SH-SY5Y (cell line): ENCODE measurements at regions not wholly inside any gene's neighbourhood (a gene's known extent, or its start where the extent isn't known, plus 50 kb on each side); places are given as distances from the start of the nearest gene placed in this dataset.

Experiments
- GATA2 ChIP-seq: IDR thresholded peaks from 2 replicates; pipeline ENCODE4 v1.6.1; 2011; ENCODE audit warnings: mild to moderate bottlenecking, low read depth, low read length
- GATA3 ChIP-seq: IDR thresholded peaks from 2 replicates; pipeline ENCODE4 v1.6.1; 2011; ENCODE audit warnings: low read depth, mild to moderate bottlenecking, low read length, moderate library complexity

DNA sequence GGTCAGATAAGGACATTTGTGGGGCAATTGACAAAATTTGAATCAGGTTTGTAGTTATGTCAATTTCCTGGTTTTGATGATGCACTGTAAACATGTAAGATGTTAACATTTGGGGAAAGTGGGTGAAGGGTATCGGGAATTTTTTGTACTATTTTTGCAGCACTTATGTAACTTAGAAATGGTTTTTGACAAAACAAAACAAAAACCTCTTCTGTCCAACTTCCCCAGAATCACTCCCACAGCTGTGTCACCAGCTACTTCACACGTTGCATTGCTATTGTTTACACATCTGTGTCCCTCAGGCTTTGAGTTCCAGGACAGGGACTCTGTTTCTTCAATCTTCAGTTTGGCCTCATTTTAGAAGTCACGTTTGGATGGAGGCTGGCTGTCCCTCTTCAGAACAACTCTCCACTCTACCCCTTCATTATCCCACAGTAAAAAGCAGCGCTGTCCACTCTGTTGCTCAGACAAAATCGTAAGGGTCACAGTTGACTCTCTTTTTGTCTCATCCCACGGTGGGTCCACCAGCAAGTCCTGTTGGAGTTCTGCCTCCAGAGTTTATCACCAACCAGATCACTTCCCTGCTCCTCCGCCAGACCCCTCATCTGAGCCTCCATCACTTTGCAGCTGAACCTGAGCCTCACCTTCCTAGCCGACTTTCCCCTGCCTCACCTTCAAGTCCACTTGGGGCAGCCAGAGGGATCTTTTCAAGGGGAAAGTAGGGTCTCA is 63.2 kb downstream of the NENF start:
- TF ChIP-seq GATA2 = no peak
- TF ChIP-seq GATA3 = no peak

DNA sequence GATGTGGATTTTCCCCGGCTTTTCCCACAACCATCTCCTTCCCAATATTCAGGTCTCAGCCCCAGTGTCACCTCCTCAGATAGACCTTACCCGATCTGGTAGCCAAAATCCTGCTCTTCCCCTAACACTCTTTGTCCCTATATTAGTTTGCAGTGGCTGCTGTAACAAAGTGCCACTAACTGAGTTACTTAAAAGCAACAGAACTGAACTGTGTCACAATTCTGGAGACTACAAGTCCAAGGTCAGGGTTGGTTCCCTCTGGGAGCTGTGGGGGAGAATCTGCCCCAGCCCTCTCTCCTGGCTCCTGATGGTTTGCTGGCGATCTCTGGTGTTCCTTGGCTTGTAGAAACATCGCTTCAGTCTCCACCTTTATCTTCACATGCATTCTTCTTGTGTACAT is 64.0 kb downstream of the NENF start:
- TF ChIP-seq GATA3 (no peak), GATA2 (no peak)

DNA sequence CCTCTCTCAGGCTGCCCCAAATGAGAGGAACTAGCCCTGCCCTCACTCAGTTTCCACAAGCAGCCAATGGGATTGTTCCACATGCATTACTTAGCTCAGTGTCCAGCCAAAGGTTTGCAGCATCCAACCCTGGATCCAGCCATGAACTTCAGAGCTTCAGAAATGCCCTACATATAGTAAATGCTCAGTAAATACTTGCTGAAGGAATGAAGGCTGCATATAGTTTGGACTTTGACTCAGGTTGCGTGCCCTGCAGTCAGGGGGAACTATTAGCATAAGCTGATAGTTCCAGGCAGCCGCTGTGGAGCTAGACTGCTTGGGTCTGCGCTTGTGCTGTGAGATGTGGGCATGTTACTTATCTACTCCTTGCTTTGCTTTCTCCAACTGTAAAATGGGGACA is 64.8 kb downstream of the NENF start:
- no peak for TF ChIP-seq GATA3
- TF ChIP-seq GATA2 = no peak

DNA sequence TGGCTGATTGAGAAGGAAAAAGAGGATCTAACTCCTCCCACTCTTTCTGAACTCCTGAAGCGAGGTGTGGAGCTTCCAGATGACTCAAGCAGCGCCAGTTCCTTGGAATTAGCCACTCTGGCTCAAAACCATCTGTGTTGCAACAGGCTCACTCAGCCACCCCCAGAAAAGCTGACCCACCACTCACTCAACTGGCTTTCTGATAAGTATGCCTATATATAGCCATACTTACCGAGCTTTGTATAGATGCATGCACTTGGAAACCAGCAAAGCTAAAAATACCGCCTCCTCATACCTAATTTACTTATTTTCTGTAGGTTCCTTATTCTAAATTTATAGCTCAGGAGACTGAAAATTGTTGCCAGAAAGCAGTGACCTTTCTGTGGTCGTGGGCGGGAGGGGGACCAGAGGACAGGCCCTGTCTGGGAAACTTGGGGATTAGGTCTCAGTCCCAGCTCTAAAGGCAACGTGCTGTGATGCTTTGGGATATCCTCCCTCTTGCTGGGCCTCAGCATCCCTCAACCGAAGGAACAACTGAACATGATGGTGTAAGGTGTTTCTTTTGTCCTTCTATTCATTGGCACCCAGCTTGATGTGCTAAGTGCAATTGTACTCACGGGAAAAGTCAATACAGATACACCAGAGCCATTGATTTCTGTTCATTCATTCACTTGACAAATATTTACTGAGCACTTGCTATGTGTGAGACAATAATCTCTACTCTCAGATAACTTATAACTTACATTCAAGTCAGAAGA is 65.7 kb downstream of the NENF start:
- TF ChIP-seq GATA2 (no peak), GATA3 (no peak)

DNA sequence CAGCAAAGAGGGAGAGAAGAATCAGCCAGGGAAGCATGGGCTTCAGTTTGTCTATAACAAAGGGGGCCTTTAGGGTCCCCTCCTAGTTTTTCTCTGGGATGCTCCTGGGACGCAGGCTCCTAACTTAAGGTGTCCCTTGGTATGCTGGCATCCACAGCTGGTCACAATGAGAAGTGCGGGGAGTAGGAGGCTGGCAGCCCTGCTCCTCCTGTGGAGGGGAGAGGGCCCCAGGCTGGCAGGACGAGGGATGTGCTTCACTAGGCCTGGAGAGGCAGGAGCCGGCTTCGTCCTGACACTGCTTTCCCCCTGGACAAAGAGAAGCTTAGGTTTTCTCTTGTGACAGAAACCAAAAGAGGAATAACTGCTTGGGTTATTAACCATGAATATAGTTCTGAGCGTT is 67.6 kb downstream of the NENF start:
- TF ChIP-seq GATA2 (no peak), GATA3 (no peak)

DNA sequence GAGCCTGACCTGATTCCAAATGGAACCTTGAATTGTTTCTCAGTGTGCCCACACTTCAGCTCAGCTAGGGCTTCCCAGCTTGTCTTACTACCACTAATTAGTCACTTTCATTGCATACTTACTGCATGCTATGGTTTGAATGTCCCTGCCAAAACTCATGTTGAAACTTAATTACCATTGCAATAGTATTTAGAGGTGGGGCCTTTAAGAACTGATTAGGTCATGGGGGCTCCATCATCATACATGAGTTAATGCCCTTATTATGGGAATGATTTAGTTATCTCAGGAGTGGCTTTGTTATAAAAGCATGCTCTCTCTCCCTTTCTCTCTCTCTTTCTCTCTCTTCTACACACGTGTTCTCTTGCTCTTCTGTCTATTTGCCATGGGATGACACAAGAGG is 68.3 kb downstream of the NENF start:
- TF ChIP-seq GATA2 = no peak
- TF ChIP-seq GATA3 = no peak

DNA sequence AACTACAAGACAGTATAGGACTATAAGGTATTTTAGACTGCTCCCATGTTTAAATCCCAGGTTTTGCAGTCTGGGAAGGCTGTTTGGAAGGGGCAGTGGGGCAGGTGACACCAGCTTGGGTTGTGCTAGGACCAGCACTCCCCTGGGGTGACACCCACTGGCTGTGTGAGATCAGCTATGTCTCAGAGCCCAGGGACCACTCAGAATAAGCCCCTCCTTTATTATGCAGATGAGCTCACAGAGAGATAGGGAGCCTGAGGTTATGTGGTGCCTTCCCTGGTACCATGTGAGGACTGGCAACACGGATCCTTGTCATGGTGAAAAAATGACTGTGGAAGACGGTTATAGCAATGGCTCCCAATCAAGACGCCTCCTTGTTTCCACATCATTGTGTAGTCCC is 71.0 kb downstream of the NENF start:
- TF ChIP-seq GATA3 = no peak
- no peak for TF ChIP-seq GATA2

DNA sequence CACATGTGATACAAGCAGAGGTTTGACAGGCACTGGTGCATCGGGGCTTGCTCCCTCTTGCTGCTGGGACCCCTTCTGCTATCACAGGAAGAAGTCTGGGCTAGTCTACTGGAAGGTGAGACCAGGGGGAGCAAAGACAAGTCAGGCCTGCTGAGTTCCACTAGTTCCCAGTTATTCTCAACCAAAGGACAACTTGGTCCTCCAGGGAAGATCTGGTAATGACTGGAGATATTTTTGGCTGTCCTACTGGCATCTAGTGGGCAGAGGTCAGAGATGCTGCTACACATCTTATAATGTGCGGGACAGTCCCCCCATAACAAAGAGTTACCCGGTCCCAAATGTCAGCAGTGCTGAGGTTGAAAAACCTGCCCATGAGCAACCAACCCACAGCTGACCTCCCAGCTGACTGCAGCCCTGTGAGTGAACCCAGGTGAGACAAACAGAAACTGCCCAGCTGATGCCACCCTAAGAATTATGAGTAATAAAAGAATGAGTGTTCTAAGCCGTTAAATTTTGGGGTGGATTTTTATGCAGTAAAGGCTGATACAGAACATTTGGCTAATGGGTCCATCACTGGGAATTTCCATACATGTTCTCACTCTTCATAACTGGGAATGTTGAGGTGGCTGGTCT is 71.6 kb downstream of the NENF start:
- no peak for TF ChIP-seq GATA3
- TF ChIP-seq GATA2 = no peak

DNA sequence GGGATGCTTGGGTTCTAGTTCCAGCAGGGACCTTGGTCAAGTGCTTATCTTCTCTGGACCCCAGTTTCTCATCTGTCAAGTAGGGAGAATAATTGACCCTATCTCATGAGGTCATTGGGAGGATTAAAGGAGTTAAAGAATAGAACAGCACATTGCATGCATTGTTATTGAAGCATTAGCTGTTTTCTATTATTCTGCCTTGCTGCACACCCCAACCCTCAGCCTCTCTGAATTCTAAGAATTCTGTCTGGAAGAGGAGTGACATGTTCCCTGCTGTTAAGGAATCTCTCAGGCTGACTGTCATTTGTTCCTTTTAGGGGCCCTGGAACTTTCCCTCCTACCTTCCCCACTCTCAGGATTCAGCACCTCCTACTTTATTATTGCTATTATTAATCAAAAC is 73.9 kb downstream of the NENF start:
- no peak for TF ChIP-seq GATA3
- no peak for TF ChIP-seq GATA2

DNA sequence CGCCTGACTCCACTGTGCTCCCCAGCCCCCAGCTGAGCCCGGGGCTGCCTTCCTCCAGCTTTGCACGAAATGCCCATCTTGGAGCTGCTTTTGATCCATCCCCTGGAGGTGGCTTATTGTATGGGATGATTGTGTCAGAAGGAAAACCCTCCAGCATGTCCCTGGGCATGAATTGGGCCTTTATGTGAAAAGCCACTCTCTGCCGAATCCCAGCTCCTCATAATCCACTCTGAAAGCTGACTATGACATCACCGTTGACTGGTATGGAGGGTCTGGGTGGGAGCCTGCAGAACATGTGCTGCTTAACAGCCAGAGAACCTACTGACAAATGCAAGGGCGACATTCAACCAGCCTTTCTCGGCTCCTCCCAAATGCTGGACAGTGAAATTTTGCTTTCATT is 74.6 kb downstream of the NENF start:
- no peak for TF ChIP-seq GATA3
- no peak for TF ChIP-seq GATA2

DNA sequence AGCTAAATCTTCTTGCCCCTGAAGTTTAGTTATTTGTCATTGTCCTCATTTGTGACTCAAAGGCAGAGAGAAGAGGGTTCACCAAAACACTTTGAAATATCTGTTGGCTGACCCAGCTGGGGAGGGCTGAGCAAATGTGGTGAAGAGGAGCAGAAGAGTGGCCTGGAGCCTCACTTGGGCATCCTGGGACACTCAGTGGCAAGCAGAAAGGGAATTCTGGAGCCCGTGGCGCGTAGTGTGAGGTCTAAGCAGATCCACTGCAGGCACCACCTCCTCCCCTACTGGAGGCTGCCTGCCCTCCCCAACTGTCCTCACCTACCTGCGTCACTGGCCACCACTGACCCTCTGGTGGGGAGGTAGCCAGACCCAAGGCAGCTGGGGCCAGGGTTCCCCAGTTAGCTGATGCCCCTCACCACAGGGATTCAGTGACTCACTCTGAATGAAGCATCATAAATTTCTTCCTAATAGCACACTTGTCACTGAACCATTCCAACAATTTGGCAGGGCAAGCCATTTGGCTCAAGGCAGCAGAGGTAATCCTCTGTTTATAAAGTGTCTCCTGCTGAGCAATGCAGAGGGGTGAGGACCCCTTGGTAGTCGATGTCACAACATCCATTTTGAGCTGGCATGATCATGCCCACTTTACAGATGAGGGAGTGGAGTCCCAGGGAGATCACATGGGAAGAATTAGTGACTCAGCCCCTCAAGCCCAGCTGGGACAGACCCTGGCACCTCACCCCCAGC is 80.3 kb downstream of the NENF start:
- no peak for TF ChIP-seq GATA3
- TF ChIP-seq GATA2 = no peak

DNA sequence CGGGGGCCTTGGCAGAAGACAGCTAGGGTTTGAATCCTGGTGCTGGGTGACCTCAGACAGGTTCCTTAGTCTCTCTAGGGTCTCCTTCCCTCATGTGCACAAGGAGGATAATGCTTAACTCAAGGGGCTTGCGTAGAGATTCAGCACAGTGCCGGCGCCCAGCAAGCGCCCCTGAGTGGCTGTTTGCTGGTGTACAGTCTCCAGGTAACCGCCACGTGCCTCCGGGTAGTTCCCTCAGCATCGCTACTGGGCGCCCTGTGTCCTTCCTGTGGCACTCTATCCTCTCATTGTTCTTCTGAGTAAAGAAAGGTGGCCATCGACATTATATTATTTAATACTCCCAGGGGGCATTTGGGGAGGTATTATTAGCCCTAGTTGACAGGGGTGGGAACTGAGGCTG is 80.9 kb downstream of the NENF start:
- TF ChIP-seq GATA3 = no peak

DNA sequence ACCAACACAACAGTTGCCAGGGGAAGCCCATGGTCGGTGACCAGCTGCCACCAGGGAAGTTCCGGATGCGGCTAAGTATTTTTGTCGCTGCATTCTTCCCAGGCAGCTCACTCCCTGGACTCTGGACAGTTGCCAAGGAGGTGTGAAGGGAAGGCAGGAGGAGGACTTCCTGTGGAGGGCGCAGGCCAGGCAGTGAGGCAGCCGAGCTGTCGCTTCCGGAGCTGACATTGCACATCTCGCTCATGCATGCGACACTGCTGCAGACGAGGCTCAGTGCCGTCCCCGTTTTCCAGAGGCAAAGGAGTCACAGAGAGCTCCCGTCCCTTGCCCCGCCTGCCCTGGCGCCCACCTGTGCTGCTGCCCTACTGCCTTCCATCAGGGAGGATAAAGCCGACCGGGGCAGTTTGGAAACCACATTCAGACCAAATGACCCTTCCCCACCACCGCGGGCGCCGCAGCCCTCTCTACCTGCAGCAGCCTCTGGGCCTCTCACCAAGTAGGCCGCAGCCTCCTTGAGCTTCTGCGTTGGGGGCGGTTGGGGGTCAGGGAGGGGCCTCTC is 81.4 kb downstream of the NENF start:
- TF ChIP-seq GATA2 (no peak), GATA3 (no peak)

DNA sequence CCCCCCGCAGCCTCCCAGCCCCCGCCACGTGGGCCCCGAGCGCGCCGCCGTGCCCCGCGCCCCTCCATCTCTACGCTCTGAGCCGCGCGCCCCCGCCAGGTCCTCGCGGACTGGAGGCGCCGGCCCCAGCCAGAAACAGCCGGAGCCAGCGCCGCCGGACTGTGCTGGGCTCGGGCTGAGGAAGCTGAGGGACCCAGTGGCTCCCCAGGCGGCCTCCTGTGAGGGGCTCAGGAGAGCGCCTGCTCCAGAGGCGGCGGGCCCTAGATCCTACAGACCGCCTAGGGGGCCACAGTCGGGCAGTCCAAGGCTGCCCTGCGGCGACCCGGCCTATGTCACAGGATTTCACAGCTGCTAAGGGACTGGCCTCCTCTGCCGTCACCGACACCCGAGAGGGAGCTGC is 82.1 kb downstream of the NENF start:
- no peak for TF ChIP-seq GATA3
- no peak for TF ChIP-seq GATA2

DNA sequence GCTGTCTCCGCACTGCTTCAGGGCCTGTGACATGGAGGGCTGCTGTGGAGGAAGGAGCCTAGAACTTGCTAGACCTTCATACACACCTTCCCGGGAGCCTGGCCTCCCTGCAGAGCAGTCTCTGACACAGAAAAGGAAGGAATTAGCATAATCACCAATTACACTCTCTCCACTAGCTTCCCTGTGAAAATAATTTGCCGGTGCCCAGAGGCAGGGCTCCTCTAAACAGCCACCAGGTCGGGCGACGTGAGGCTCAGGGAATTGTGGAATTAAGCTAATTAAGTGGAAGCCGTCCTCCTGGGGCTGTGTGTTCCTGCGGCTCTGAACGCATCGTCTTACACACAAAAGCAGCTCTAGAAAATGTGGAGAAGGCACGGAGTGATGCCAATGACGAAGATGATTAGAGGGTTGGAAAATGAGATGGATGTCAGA is 82.6 kb downstream of the NENF start:
- no peak for TF ChIP-seq GATA3
- no peak for TF ChIP-seq GATA2
